Activated B cell treated with CpG ODN at 0.5 μM for 24 hours (primary cell): ENCODE measurements at regions not wholly inside any gene's neighbourhood (a gene's known extent, or its start where the extent isn't known, plus 50 kb on each side); places are given as distances from the start of the nearest gene placed in this dataset.

Source experiments
- ATAC-seq: fragments of 200-7000 bp; cut with Tn5 transposase; one replicate; pipeline ENCODE4 v1.10.0; 2021; ENCODE audit warnings: low read depth, mild to moderate bottlenecking, moderate library complexity
- CTCF ChIA-PET: fragments of 350-600 bp; sonication (Branson Sonifier 250); formaldehyde crosslinking; loops from one replicate; lab custom pipeline; 2021; ENCODE audit warnings: antibody characterized with exemption; lab: Charles Lee
- POLR2A ChIA-PET: fragments of 350-600 bp; sonication (Branson Sonifier 250); formaldehyde crosslinking; loops from one replicate; lab custom pipeline; 2021; ENCODE audit warnings: antibody characterized with exemption; lab: Charles Lee
- DNase-seq: peaks from one replicate; pipeline ENCODE4 v3.0.0; 2022
- H3K27ac Mint-ChIP-seq: one replicate; pipeline ENCODE4 v1.8.0; 2020; ENCODE audit warnings: mixed read lengths
- H3K27me3 Mint-ChIP-seq: one replicate; pipeline ENCODE4 v1.8.0; 2021; ENCODE audit warnings: mixed read lengths
- H3K36me3 Mint-ChIP-seq: one replicate; pipeline ENCODE4 v1.8.0; 2021; ENCODE audit warnings: low read depth, mixed read lengths
- H3K4me1 Mint-ChIP-seq: one replicate; pipeline ENCODE4 v1.8.0; 2021; ENCODE audit warnings: mixed read lengths
- H3K4me3 Mint-ChIP-seq: one replicate; pipeline ENCODE4 v1.8.0; 2020; ENCODE audit warnings: mild to moderate bottlenecking, mixed read lengths
- H3K9me3 Mint-ChIP-seq: one replicate; pipeline ENCODE4 v1.8.0; 2020; ENCODE audit warnings: mixed read lengths
- intact Hi-C: fragments of 100-400 bp; cut with micrococcal nuclease; formaldehyde crosslinking; loops from one replicate; pipeline ENCODE4 v1.15.1; 2024
- TF ChIP-seq, protein P1 (sequence below): fragments of 200-600 bp; IDR thresholded peaks from one replicate; pipeline ENCODE4 v1.8.0; 2022; ENCODE audit warnings: antibody characterized with exemption, mild to moderate bottlenecking

GRCh38 chr5:112653638-112654205 lies 84.0 kb upstream of the APC start:
- ChIA-PET POLR2A (no interaction called here), CTCF (no interaction called here)
- DNase-seq: no peak
- TF ChIP-seq, protein P1, sequence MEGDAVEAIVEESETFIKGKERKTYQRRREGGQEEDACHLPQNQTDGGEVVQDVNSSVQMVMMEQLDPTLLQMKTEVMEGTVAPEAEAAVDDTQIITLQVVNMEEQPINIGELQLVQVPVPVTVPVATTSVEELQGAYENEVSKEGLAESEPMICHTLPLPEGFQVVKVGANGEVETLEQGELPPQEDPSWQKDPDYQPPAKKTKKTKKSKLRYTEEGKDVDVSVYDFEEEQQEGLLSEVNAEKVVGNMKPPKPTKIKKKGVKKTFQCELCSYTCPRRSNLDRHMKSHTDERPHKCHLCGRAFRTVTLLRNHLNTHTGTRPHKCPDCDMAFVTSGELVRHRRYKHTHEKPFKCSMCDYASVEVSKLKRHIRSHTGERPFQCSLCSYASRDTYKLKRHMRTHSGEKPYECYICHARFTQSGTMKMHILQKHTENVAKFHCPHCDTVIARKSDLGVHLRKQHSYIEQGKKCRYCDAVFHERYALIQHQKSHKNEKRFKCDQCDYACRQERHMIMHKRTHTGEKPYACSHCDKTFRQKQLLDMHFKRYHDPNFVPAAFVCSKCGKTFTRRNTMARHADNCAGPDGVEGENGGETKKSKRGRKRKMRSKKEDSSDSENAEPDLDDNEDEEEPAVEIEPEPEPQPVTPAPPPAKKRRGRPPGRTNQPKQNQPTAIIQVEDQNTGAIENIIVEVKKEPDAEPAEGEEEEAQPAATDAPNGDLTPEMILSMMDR: no peak
- intact Hi-C loops: no loop called here
- Mint-ChIP-seq H3K36me3 (no peaks in the 10 kb centered on the region), H3K27me3 (peaks cover 11% of the 10 kb centered on the region), H3K27ac (no peak overlapping the region), H3K4me1 (no peaks in the 10 kb centered on the region), H3K9me3 (no peaks in the 10 kb centered on the region), H3K4me3 (no peak overlapping the region)
- ATAC-seq: no peak

DNA sequence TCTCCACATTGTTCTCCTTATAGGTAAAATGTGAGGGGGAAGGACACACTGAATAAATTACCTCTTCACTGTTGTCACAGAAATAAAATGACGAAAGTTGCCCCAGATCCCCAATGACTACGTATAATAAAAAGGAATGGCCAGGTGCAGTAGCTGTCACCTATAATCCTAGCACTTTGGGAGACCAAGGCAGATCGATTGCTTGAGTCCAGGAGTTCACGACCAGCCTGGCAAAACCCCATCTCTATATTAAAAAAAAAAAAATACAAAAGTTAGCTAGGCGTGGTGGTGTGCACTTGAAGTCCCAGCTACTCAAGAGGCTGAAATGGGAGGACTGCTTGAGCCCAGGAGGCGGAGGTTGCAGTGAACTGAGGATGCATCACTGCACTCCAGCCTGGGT lies 82.2 kb upstream of the APC start:
- ChIA-PET CTCF (no interaction called here), POLR2A (no interaction called here)
- Mint-ChIP-seq H3K4me3 (no peak overlapping the region), H3K36me3 (no peaks in the 10 kb centered on the region), H3K9me3 (peaks cover 6% of the 10 kb centered on the region), H3K4me1 (no peaks in the 10 kb centered on the region), H3K27me3 (peaks cover 8% of the 10 kb centered on the region), H3K27ac (no peak overlapping the region)
- ATAC-seq (no peak), DNase-seq (no peak)
- TF ChIP-seq, protein P1: no peak
- intact Hi-C loops: no loop called here

DNA sequence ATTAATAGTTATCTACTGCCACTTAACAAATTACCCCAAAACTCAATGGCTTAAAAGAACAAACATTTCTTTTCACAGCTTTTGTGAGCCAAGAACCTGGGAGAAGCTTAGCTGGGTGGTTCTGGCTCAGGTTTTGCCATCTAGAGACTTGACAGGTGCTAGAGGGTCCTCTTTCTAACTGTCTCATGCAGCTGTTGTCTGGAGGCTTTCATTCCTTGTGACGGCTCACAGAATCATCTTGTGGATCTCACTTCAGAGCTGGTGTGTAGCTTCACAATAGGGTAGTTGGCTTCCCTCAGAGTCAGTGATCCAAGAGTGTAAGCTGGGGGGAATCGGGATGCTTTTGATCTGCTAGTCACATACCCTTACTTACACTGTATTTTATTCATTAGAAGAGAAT lies 81.2 kb upstream of the APC start:
- Mint-ChIP-seq H3K9me3 (peaks cover 14% of the 10 kb centered on the region), H3K27me3 (peaks cover 8% of the 10 kb centered on the region), H3K36me3 (no peaks in the 10 kb centered on the region), H3K4me1 (no peaks in the 10 kb centered on the region), H3K4me3 (no peak overlapping the region), H3K27ac (no peak overlapping the region)
- ATAC-seq (no peak), DNase-seq (no peak)
- ChIA-PET POLR2A (no interaction called here), CTCF (no interaction called here)
- intact Hi-C loops: no loop called here
- TF ChIP-seq, protein P1: no peak

DNA sequence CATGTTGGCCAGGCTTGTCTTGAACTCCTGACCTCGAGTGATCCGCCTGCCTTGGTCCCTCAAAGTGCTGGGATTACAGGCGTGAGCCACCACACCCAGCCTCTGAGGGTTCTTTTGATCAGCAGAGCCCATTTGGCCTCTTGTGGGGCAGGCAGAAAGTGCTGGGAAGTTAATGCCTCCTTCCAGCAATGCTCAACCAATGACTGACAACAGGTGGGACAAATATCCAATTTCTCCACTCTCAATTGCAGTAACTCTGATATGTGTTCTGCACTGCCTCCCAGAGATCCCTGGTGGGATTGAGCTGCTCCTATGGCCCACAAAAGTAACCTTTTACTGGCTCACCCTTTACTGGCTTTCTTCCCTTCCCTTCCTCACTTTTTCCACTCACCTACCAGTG lies 79.9 kb upstream of the APC start:
- no peaks in the 10 kb centered on the region for H3K4me1 Mint-ChIP-seq
- H3K4me3 Mint-ChIP-seq: no peak overlapping the region
- H3K9me3 Mint-ChIP-seq: peaks cover 14% of the 10 kb centered on the region
- CTCF ChIA-PET: no interaction called here
- peaks cover 8% of the 10 kb centered on the region for H3K27me3 Mint-ChIP-seq
- intact Hi-C loops: no loop called here
- DNase-seq: no peak
- TF ChIP-seq, protein P1: no peak
- POLR2A ChIA-PET: no interaction called here
- no peak overlapping the region for H3K27ac Mint-ChIP-seq
- no peaks in the 10 kb centered on the region for H3K36me3 Mint-ChIP-seq
- ATAC-seq: no peak

GRCh38 chr5:112660359-112660758 lies 77.3 kb upstream of the APC start:
- ATAC-seq (no peak), DNase-seq (no peak)
- ChIA-PET POLR2A (no interaction called here), CTCF (no interaction called here)
- no peak overlapping the region for H3K27ac Mint-ChIP-seq
- TF ChIP-seq, protein P1: no peak
- peaks cover 14% of the 10 kb centered on the region for H3K9me3 Mint-ChIP-seq
- no peaks in the 10 kb centered on the region for H3K36me3 Mint-ChIP-seq
- H3K4me3 Mint-ChIP-seq: no peak overlapping the region
- no peaks in the 10 kb centered on the region for H3K27me3 Mint-ChIP-seq
- intact Hi-C loops: no loop called here
- no peaks in the 10 kb centered on the region for H3K4me1 Mint-ChIP-seq
